ENCODE measurements at regions not wholly inside any gene's neighbourhood (a gene's known extent, or its start where the extent isn't known, plus 50 kb on each side); places are given as distances from the start of the nearest gene placed in this dataset.

DNA sequence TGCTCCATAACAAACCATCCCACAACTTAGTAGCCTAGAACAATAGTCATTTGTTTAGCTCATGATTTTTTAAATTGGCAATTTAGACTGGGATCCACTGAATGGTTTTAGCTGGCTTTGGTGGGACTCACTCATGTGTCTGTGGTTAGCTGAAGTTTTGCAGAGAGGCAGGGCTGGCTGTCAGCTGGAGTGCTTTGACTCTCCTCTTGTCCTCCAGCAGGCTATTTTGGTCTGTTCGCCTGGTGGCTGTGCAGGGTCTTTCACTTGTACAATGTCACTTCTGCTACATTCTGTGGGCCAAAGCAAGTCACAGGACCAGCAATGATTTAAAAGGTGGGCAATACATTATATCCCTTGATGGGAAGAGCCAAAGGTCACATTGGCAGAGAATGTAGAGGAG lies 1146.5 kb downstream of the ROBO2 start:
- TF ChIP-seq, protein P1, sequence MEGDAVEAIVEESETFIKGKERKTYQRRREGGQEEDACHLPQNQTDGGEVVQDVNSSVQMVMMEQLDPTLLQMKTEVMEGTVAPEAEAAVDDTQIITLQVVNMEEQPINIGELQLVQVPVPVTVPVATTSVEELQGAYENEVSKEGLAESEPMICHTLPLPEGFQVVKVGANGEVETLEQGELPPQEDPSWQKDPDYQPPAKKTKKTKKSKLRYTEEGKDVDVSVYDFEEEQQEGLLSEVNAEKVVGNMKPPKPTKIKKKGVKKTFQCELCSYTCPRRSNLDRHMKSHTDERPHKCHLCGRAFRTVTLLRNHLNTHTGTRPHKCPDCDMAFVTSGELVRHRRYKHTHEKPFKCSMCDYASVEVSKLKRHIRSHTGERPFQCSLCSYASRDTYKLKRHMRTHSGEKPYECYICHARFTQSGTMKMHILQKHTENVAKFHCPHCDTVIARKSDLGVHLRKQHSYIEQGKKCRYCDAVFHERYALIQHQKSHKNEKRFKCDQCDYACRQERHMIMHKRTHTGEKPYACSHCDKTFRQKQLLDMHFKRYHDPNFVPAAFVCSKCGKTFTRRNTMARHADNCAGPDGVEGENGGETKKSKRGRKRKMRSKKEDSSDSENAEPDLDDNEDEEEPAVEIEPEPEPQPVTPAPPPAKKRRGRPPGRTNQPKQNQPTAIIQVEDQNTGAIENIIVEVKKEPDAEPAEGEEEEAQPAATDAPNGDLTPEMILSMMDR (IDR thresholded peaks at IDR 0.05; ENCODE audit: control insufficient read depth, insufficient read depth, low read depth, low read length, missing control alignments): no peak
- no peak overlapping the region for H3K4me3 ChIP-seq (ENCODE audit: control insufficient read depth, low read depth, low read length)
- no peak for DNase-seq (ENCODE audit: low read depth)

DNA sequence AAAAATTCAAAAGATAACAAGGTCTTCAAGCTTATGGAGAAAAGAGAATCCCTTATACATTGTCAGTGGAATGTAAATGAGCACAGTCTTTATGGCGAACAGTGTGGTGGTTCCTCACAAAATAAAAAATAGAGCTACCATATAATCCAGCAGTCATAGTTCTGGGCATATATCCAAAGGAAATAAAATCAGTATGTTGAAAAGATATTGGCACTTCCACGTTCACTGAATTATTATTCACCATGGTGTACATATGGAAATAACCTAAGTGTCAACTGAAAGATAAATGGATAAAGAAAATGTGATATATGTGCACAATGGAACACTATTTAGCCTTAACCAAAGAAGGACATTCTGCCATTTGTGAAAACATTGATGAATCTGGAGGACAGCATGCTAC lies 1161.2 kb downstream of the ROBO2 start:
- TF ChIP-seq, protein P1 (IDR thresholded peaks at IDR 0.05; ENCODE audit: control insufficient read depth, insufficient read depth, low read depth, low read length, missing control alignments): no peak
- H3K4me3 ChIP-seq (ENCODE audit: control insufficient read depth, low read depth, low read length): no peak overlapping the region
- DNase-seq (ENCODE audit: low read depth): no peak

DNA sequence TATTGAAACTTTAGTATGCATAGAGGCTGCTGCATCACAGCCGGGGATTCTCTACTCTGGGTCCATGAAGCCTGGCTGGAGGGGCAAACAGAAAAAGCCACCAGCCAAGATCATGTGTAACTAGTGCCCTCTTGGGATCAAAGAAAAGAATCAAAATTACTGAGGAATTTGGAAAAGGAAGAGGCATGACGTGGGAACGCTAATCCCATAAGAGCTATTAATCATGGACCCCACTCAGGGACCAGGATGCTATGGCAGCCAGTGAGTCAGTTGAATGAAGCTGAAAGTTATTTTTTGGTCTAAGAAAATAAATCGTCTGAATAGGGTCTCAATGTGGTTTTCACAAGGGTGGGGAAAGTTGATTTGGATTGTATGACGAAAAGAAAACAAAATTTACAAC lies 1165.1 kb downstream of the ROBO2 start:
- no peak overlapping the region for H3K4me3 ChIP-seq (ENCODE audit: control insufficient read depth, low read depth, low read length)
- TF ChIP-seq, protein P1 (IDR thresholded peaks at IDR 0.05; ENCODE audit: control insufficient read depth, insufficient read depth, low read depth, low read length, missing control alignments): peak; percentile 28
- DNase-seq (ENCODE audit: low read depth): peak; percentile 42

DNA sequence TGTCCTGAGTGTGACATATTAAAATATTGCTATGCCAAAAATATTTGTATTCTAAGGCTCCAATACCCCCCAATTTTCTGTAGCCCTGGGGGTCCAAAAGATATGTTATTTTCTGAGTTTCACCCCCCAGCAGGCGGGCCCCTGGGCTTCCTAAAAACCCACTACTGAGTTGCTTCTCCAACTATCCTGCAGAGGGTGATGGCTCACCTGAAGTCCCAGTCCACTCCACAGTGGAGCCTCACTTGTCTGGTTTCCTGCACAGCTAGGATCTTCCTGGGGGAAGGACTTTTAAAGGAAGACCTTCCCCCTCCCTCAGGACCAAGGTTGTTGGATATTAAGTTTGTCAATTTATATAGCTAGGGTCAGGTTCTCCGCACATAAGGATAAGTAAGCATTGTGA lies 1181.4 kb downstream of the ROBO2 start:
- no peak for DNase-seq (ENCODE audit: low read depth)
- TF ChIP-seq, protein P1 (IDR thresholded peaks at IDR 0.05; ENCODE audit: control insufficient read depth, insufficient read depth, low read depth, low read length, missing control alignments): peak; percentile 13
- no peak overlapping the region for H3K4me3 ChIP-seq (ENCODE audit: control insufficient read depth, low read depth, low read length)

DNA sequence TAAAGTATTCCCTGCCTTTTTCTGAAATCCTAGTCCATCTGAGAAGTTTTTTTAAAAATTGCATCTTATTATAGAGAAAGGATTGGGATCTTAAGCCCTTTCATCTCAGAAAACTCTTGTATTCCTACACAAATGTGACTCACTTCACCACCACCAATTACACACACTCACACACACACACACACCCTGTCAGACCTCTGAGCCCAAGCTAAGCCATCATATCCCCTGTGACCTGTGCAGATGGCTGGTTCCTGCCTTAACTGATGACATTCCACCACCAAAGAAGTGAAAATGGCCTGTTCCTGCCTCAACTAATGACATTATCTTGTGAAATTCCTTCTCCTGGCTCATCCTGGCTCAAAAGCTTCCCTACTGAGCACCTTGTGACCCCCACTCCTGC lies 1181.9 kb downstream of the ROBO2 start:
- DNase-seq (ENCODE audit: low read depth): no peak
- TF ChIP-seq, protein P1 (IDR thresholded peaks at IDR 0.05; ENCODE audit: control insufficient read depth, insufficient read depth, low read depth, low read length, missing control alignments): no peak
- no peak overlapping the region for H3K4me3 ChIP-seq (ENCODE audit: control insufficient read depth, low read depth, low read length)

DNA sequence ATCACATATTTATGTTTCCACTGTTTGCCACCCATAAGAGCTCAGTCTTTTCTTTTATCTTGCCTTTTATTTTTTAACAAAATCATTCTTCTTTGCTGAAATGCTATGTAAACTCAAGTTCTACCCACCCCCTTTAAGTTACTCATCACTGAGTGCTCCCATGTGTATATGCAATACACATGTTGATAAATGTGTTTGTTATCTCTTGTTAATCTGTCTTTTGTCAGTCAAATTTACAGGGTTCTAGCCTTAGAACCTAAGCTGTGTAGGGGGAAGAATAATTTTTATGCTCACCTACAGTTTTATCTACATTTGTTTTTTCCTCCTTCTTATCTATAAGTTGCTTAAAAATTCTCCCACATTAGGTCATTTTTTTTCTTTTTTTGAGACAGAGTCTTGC lies 1195.9 kb downstream of the ROBO2 start:
- TF ChIP-seq, protein P1 (IDR thresholded peaks at IDR 0.05; ENCODE audit: control insufficient read depth, insufficient read depth, low read depth, low read length, missing control alignments): no peak
- no peak for DNase-seq (ENCODE audit: low read depth)

DNA sequence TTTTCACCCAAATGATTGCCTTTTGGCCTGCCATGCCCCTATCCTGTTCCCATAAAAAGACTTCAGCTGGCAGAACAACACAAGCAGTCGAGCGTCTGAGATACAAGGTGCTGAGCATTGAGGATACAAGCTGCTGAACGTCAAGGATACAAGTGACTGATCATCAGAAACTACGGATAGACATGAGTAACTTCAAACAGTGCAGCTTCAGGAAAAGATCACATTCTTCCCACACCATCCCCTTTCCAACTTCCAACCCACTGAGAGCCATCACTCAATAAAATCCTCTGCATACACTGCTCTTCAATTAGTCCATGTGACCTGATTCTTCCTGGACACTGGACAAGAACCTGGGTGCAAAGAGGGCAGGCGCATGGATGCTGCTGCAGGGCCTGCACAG lies 1198.9 kb downstream of the ROBO2 start:
- H3K4me3 ChIP-seq (ENCODE audit: control insufficient read depth, low read depth, low read length): no peak overlapping the region
- TF ChIP-seq, protein P1 (IDR thresholded peaks at IDR 0.05; ENCODE audit: control insufficient read depth, insufficient read depth, low read depth, low read length, missing control alignments): no peak
- DNase-seq (ENCODE audit: low read depth): no peak

More for the DNA sequence above, 1195.9 kb downstream of the ROBO2 start:
- no peak overlapping the region for H3K4me3 ChIP-seq (ENCODE audit: control insufficient read depth, low read depth, low read length)

Data from AG09309 (cell line).